OCI-LY1 (cell line): ENCODE measurements at regions not wholly inside any gene's neighbourhood (a gene's known extent, or its start where the extent isn't known, plus 50 kb on each side); places are given as distances from the start of the nearest gene placed in this dataset.

ENCODE experiments used
- H2AFZ ChIP-seq: fragments of 200-600 bp; sonication (generic), shearing (Covaris generic); 2 replicates; pipeline ENCODE4 v1.6.0; 2014; ENCODE audit warnings: antibody characterized with exemption, mild to moderate bottlenecking, low read length
- H3F3A ChIP-seq: fragments of 200-600 bp; sonication (generic), shearing (Covaris generic); 2 replicates; pipeline ENCODE4 v1.6.0; 2014; ENCODE audit warnings: mild to moderate bottlenecking, antibody characterized with exemption, low read length, moderate library complexity; ENCODE audit not compliant: insufficient read depth
- H3K27ac ChIP-seq: fragments of 200-600 bp; sonication (generic); 2 replicates; pipeline ENCODE4 v1.5.1; 2014; ENCODE audit warnings: low read length, mixed run types, mild to moderate bottlenecking, low read depth; ENCODE audit not compliant: poor library complexity, severe bottlenecking
- H3K27me3 ChIP-seq: fragments of 200-600 bp; sonication (generic); 2 replicates; pipeline ENCODE4 v1.6.0; 2014; ENCODE audit warnings: antibody characterized with exemption, mild to moderate bottlenecking, low read length, moderate library complexity; ENCODE audit not compliant: insufficient read depth
- H3K36me3 ChIP-seq: fragments of 200-600 bp; sonication (generic); 2 replicates; pipeline ENCODE4 v1.6.1; 2014; ENCODE audit warnings: mild to moderate bottlenecking, antibody characterized with exemption, low read length, moderate library complexity, mixed read lengths; ENCODE audit not compliant: insufficient read depth
- H3K4me1 ChIP-seq: fragments of 200-600 bp; sonication (generic); 2 replicates; pipeline ENCODE4 v1.5.1; 2014; ENCODE audit warnings: mild to moderate bottlenecking, low read length, moderate library complexity; ENCODE audit not compliant: insufficient read depth, severe bottlenecking
- H3K4me2 ChIP-seq: fragments of 200-600 bp; sonication (generic), shearing (Covaris generic); 2 replicates; pipeline ENCODE4 v1.6.1; 2014; ENCODE audit warnings: low read length
- H3K4me3 ChIP-seq: fragments of 200-600 bp; sonication (generic); 2 replicates; pipeline ENCODE4 v1.5.1; 2014; ENCODE audit warnings: low read length, low read depth, mild to moderate bottlenecking, mixed read lengths; ENCODE audit not compliant: poor library complexity, severe bottlenecking
- H3K79me2 ChIP-seq: fragments of 200-600 bp; shearing (Covaris generic); 2 replicates; pipeline ENCODE4 v1.6.1; 2016; ENCODE audit warnings: mixed run types, low read length, mixed read lengths; ENCODE audit not compliant: insufficient read depth
- H3K9ac ChIP-seq: fragments of 200-600 bp; sonication (generic), shearing (Covaris generic); 2 replicates; pipeline ENCODE4 v1.6.1; 2014; ENCODE audit warnings: mild to moderate bottlenecking, low read length, mixed read lengths
- H3K9me2 ChIP-seq: fragments of 200-600 bp; sonication (generic), shearing (Covaris generic); 2 replicates; pipeline ENCODE4 v1.6.1; 2014; ENCODE audit warnings: low read depth, mild to moderate bottlenecking, low read length, mixed read lengths
- H3K9me3 ChIP-seq: fragments of 200-600 bp; shearing (Covaris generic); 2 replicates; pipeline ENCODE4 v1.6.1; 2014; ENCODE audit warnings: low read length, mixed read lengths
- H4K20me1 ChIP-seq: fragments of 200-600 bp; sonication (generic), shearing (Covaris generic); 2 replicates; pipeline ENCODE4 v1.6.0; 2016; ENCODE audit warnings: mild to moderate bottlenecking, low read length; ENCODE audit not compliant: insufficient read depth
- EZH2 ChIP-seq: fragments of 200-600 bp; sonication (generic), shearing (Covaris generic); IDR thresholded peaks from 2 replicates; pipeline ENCODE4 v1.8.0; 2017; ENCODE audit warnings: borderline replicate concordance, mixed run types, mild to moderate bottlenecking, antibody characterized with exemption, low read length, moderate library complexity, mixed read lengths
- TF ChIP-seq, protein P1 (sequence below): fragments of 200-600 bp; sonication (generic), shearing (Covaris generic); IDR thresholded peaks from 2 replicates; pipeline ENCODE4 v1.5.1; 2017; ENCODE audit warnings: mild to moderate bottlenecking, antibody characterized with exemption, low read length, moderate library complexity, mixed read lengths

DNA sequence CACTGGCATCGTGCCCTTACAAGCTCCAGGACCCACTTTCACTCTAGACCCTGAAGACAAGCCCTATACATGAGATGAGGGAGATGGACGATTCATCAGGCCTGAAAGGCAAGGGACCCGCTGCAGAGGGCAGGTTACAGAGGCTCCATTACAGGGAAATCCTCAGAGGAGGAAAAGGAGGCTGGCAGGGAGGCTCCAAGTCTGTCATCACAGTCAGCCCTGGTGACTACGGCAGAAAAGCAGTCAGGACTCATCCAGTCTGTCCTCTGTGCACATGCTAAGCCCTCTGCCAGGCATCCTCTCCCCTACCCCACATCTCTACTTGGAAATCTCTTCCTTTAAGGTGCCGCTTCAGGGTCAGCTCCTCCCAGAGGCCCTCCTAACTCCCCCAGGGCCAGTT, 197.7 kb upstream of the CDH5 start:
- no peaks in the 10 kb centered on the region for H3K79me2 ChIP-seq
- H3K4me3 ChIP-seq = no peak overlapping the region
- no peaks in the 10 kb centered on the region for H3K4me1 ChIP-seq
- H3K4me2 ChIP-seq = no peak overlapping the region
- H3K27me3 ChIP-seq = 0 out of 2 replicates have a peak, but pooled peaks cover 7% of the 10 kb centered on the region
- H2AFZ ChIP-seq = no peak overlapping the region
- no peaks in the 10 kb centered on the region for H3F3A ChIP-seq
- no peaks in the 10 kb centered on the region for H3K9me3 ChIP-seq
- H3K9me2 ChIP-seq = no peaks in the 10 kb centered on the region
- H3K27ac ChIP-seq = no peak overlapping the region
- no peaks in the 10 kb centered on the region for H4K20me1 ChIP-seq
- no peaks in the 10 kb centered on the region for H3K36me3 ChIP-seq
- no peak overlapping the region for H3K9ac ChIP-seq
- TF ChIP-seq, protein P1, sequence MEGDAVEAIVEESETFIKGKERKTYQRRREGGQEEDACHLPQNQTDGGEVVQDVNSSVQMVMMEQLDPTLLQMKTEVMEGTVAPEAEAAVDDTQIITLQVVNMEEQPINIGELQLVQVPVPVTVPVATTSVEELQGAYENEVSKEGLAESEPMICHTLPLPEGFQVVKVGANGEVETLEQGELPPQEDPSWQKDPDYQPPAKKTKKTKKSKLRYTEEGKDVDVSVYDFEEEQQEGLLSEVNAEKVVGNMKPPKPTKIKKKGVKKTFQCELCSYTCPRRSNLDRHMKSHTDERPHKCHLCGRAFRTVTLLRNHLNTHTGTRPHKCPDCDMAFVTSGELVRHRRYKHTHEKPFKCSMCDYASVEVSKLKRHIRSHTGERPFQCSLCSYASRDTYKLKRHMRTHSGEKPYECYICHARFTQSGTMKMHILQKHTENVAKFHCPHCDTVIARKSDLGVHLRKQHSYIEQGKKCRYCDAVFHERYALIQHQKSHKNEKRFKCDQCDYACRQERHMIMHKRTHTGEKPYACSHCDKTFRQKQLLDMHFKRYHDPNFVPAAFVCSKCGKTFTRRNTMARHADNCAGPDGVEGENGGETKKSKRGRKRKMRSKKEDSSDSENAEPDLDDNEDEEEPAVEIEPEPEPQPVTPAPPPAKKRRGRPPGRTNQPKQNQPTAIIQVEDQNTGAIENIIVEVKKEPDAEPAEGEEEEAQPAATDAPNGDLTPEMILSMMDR = no peak
- no peak for TF ChIP-seq EZH2

GRCh38 chr16:66167564-66168291, 198.8 kb upstream of the CDH5 start:
- H3F3A ChIP-seq = no peaks in the 10 kb centered on the region
- H3K9me3 ChIP-seq = no peaks in the 10 kb centered on the region
- no peaks in the 10 kb centered on the region for H3K9me2 ChIP-seq
- no peaks in the 10 kb centered on the region for H4K20me1 ChIP-seq
- H3K79me2 ChIP-seq = no peaks in the 10 kb centered on the region
- no peak overlapping the region for H3K27ac ChIP-seq
- H3K4me2 ChIP-seq = no peak overlapping the region
- H3K9ac ChIP-seq = no peak overlapping the region
- no peaks in the 10 kb centered on the region for H3K36me3 ChIP-seq
- TF ChIP-seq EZH2 = no peak
- TF ChIP-seq, protein P1 = no peak
- H3K27me3 ChIP-seq = 0 out of 2 replicates have a peak, but pooled peaks cover 7% of the 10 kb centered on the region
- H2AFZ ChIP-seq = no peak overlapping the region
- H3K4me3 ChIP-seq = no peak overlapping the region
- H3K4me1 ChIP-seq = no peaks in the 10 kb centered on the region

- no peaks in the 10 kb centered on the region for H3K4me1 ChIP-seq
- no peak overlapping the region for H2AFZ ChIP-seq
- no peak overlapping the region for H3K9ac ChIP-seq
- no peaks in the 10 kb centered on the region for H3K27me3 ChIP-seq
- H3K36me3 ChIP-seq = no peaks in the 10 kb centered on the region
- H3K27ac ChIP-seq = no peak overlapping the region
- no peak overlapping the region for H3K4me3 ChIP-seq
- H3K9me2 ChIP-seq = no peaks in the 10 kb centered on the region
- no peak overlapping the region for H3K4me2 ChIP-seq
- TF ChIP-seq, protein P1 = no peak
- TF ChIP-seq EZH2 = no peak
- no peaks in the 10 kb centered on the region for H3F3A ChIP-seq
- no peaks in the 10 kb centered on the region for H3K9me3 ChIP-seq
- no peaks in the 10 kb centered on the region for H3K79me2 ChIP-seq
- H4K20me1 ChIP-seq = no peaks in the 10 kb centered on the region
These were observed 200.0 kb upstream of the CDH5 start for GRCh38 chr16:66166490-66166889.
